ENCODE measurements at regions not wholly inside any gene's neighbourhood (a gene's known extent, or its start where the extent isn't known, plus 50 kb on each side); places are given as distances from the start of the nearest gene placed in this dataset.

- no peak overlapping the region for H3K9ac ChIP-seq (ENCODE audit: low read depth, low read length)
- H3K4me1 ChIP-seq (ENCODE audit: insufficient read depth, low read length), result no peaks in the 10 kb centered on the region
- no peaks in the 10 kb centered on the region for H3K36me3 ChIP-seq (ENCODE audit: insufficient read depth, low read depth, low read length)
- no peaks in the 10 kb centered on the region for H3K9me3 ChIP-seq (ENCODE audit: insufficient read depth, low read depth, low read length)
- no peaks in the 10 kb centered on the region for H3K27me3 ChIP-seq (ENCODE audit: insufficient read depth, low read length)
- H3K27ac ChIP-seq (ENCODE audit: low read length), result no peak overlapping the region
- no peak overlapping the region for H3K4me3 ChIP-seq (ENCODE audit: low read length)
Measured at GRCh38 chr7:90092506-90092905, 61.8 kb upstream of the STEAP1 start.

DNA sequence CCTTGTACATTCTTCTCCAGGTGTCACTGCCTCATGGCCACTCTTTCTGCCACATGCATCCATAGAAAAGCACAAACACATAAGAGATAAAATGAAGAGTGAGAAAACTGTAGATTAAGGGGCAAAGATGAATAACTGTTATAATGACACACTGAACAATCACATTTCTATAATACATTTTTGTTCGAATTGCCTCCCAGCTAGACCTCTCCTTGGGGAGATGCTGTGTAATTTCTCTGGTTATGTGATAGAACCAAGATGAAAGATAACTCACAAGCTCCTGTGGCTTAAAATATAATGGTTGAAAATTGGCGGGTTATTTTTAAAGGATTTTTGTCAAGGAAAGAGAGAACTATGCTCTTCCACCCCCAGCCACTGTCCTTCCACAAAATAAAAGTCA is 60.2 kb upstream of the STEAP1 start:
- Histone ChIP-seq H3K4me1 (ENCODE audit: insufficient read depth, low read length) (no peaks in the 10 kb centered on the region), H3K9me3 (ENCODE audit: insufficient read depth, low read depth, low read length) (no peaks in the 10 kb centered on the region), H3K27me3 (ENCODE audit: insufficient read depth, low read length) (no peaks in the 10 kb centered on the region), H3K4me3 (ENCODE audit: low read length) (no peak overlapping the region), H3K36me3 (ENCODE audit: insufficient read depth, low read depth, low read length) (no peaks in the 10 kb centered on the region), H3K27ac (ENCODE audit: low read length) (no peak overlapping the region), H3K9ac (ENCODE audit: low read depth, low read length) (no peak overlapping the region)
